ENCODE measurements at regions not wholly inside any gene's neighbourhood (a gene's known extent, or its start where the extent isn't known, plus 50 kb on each side); places are given as distances from the start of the nearest gene placed in this dataset.
"Not testable (repeated sequence)": the region's sequence is repeated elsewhere in the genome, so short reads cannot be mapped to it uniquely, and the experiment has no call there.

- Mint-ChIP-seq H3K27me3 (ENCODE audit: insufficient read depth) (peaks cover 3% of the 10 kb centered on the region), H3K27ac (no peak overlapping the region), H3K4me3 (no peak overlapping the region), H3K36me3 (ENCODE audit: low read depth) (no peaks in the 10 kb centered on the region), H3K9me3 (peaks cover 6% of the 10 kb centered on the region), H3K4me1 (peaks cover 5% of the 10 kb centered on the region)
- Histone ChIP-seq H3K4me3 (ENCODE audit: low read length) (no peak overlapping the region), H3K27me3 (ENCODE audit: control insufficient read depth, insufficient read depth, low read length, poor library complexity, severe bottlenecking) (no peaks in the 10 kb centered on the region), H3K9ac (ENCODE audit: extremely low read depth, low read length, poor library complexity, severe bottlenecking) (no peak overlapping the region), H3K9me3 (ENCODE audit: control insufficient read depth, low read length) (no peaks in the 10 kb centered on the region), H3K27ac (ENCODE audit: low read depth, low read length) (no peak overlapping the region), H3K4me1 (ENCODE audit: control insufficient read depth, insufficient read depth, low read length) (no peaks in the 10 kb centered on the region), H3K36me3 (ENCODE audit: control insufficient read depth, insufficient read depth, low read length) (no peaks in the 10 kb centered on the region)
- 94 to 100% methylated on average over 1 of the region's 1 CpG for WGBS, 2 experiments (ENCODE audit: insufficient coverage in 1 of 2, insufficient read length in 1 of 2)
- TF ChIP-seq CTCF (conservative IDR thresholded peaks at IDR 0.05), result no peak
- no peak for DNase-seq
These were observed 211.7 kb upstream of the IRS2 start for GRCh38 chr13:109998037-109998436.

- not testable (repeated sequence) for H3K9me3 Mint-ChIP-seq; H3K27ac Mint-ChIP-seq; H3K4me3 Mint-ChIP-seq; DNase-seq; H3K4me1 ChIP-seq (ENCODE audit: control insufficient read depth, insufficient read depth, low read length); H3K27ac ChIP-seq (ENCODE audit: low read depth, low read length); H3K4me3 ChIP-seq (ENCODE audit: low read length); H3K27me3 ChIP-seq (ENCODE audit: control insufficient read depth, insufficient read depth, low read length, poor library complexity, severe bottlenecking); H3K36me3 Mint-ChIP-seq (ENCODE audit: low read depth); H3K27me3 Mint-ChIP-seq (ENCODE audit: insufficient read depth); H3K9ac ChIP-seq (ENCODE audit: extremely low read depth, low read length, poor library complexity, severe bottlenecking); H3K9me3 ChIP-seq (ENCODE audit: control insufficient read depth, low read length); H3K36me3 ChIP-seq (ENCODE audit: control insufficient read depth, insufficient read depth, low read length); H3K4me1 Mint-ChIP-seq
- WGBS, 2 experiments (ENCODE audit: insufficient coverage in 1 of 2, insufficient read length in 1 of 2), result 90 to 96% methylated on average over 5 of the region's 5 CpGs
These were observed 210.7 kb upstream of the IRS2 start for GRCh38 chr13:109997056-109997595.

- TF ChIP-seq CTCF (conservative IDR thresholded peaks at IDR 0.05), result no peak
- Histone ChIP-seq H3K9ac (ENCODE audit: extremely low read depth, low read length, poor library complexity, severe bottlenecking) (no peak overlapping the region), H3K9me3 (ENCODE audit: control insufficient read depth, low read length) (no peaks in the 10 kb centered on the region), H3K36me3 (ENCODE audit: control insufficient read depth, insufficient read depth, low read length) (no peaks in the 10 kb centered on the region), H3K4me1 (ENCODE audit: control insufficient read depth, insufficient read depth, low read length) (no peaks in the 10 kb centered on the region), H3K27me3 (ENCODE audit: control insufficient read depth, insufficient read depth, low read length, poor library complexity, severe bottlenecking) (no peaks in the 10 kb centered on the region), H3K4me3 (ENCODE audit: low read length) (no peak overlapping the region), H3K27ac (ENCODE audit: low read depth, low read length) (no peak overlapping the region)
- H3K4me1 Mint-ChIP-seq, result peaks cover 5% of the 10 kb centered on the region
- H3K36me3 Mint-ChIP-seq (ENCODE audit: low read depth), result no peaks in the 10 kb centered on the region
- H3K9me3 Mint-ChIP-seq, result peaks cover 6% of the 10 kb centered on the region
- no peak overlapping the region for H3K27ac Mint-ChIP-seq
- peaks cover 3% of the 10 kb centered on the region for H3K27me3 Mint-ChIP-seq (ENCODE audit: insufficient read depth)
- 91 to 94% methylated on average over 10 of the region's 10 CpGs for WGBS, 2 experiments (ENCODE audit: insufficient coverage in 1 of 2, insufficient read length in 1 of 2)
- DNase-seq, result no peak
- no peak overlapping the region for H3K4me3 Mint-ChIP-seq
These were observed 210.1 kb upstream of the IRS2 start for GRCh38 chr13:109996404-109996960.

GRCh38 chr13:109995578-109995977, 209.2 kb upstream of the IRS2 start:
- no peaks in the 10 kb centered on the region for H3K36me3 Mint-ChIP-seq (ENCODE audit: low read depth)
- DNase-seq, result no peak

More at GRCh38 chr13:109995578-109995977, 209.2 kb upstream of the IRS2 start:
- peaks cover 5% of the 10 kb centered on the region for H3K4me1 Mint-ChIP-seq
- 89 to 92% methylated on average over 1 to 2 of the region's 2 CpGs for WGBS, 2 experiments (ENCODE audit: insufficient coverage in 1 of 2, insufficient read length in 1 of 2)
- no peak overlapping the region for H3K4me3 ChIP-seq (ENCODE audit: low read length)
- no peaks in the 10 kb centered on the region for H3K4me1 ChIP-seq (ENCODE audit: control insufficient read depth, insufficient read depth, low read length)
- H3K36me3 ChIP-seq (ENCODE audit: control insufficient read depth, insufficient read depth, low read length), result no peaks in the 10 kb centered on the region
- H3K9ac ChIP-seq (ENCODE audit: extremely low read depth, low read length, poor library complexity, severe bottlenecking), result no peak overlapping the region
- H3K9me3 ChIP-seq (ENCODE audit: control insufficient read depth, low read length), result no peaks in the 10 kb centered on the region
- no peak overlapping the region for H3K27ac ChIP-seq (ENCODE audit: low read depth, low read length)
- peaks cover 6% of the 10 kb centered on the region for H3K9me3 Mint-ChIP-seq
- TF ChIP-seq CTCF (conservative IDR thresholded peaks at IDR 0.05), result no peak
- H3K27ac Mint-ChIP-seq, result no peak overlapping the region
- no peak overlapping the region for H3K4me3 Mint-ChIP-seq
- no peaks in the 10 kb centered on the region for H3K27me3 ChIP-seq (ENCODE audit: control insufficient read depth, insufficient read depth, low read length, poor library complexity, severe bottlenecking)
- peaks cover 3% of the 10 kb centered on the region for H3K27me3 Mint-ChIP-seq (ENCODE audit: insufficient read depth)
